HCT116 (cell line): ENCODE measurements at regions not wholly inside any gene's neighbourhood (a gene's known extent, or its start where the extent isn't known, plus 50 kb on each side); places are given as distances from the start of the nearest gene placed in this dataset.

Experiments used
- ATAC-seq: fragments of 200-7000 bp; cut with Tn5 transposase; 2 replicates; pipeline ENCODE4 v1.9.1; 2020; ENCODE audit warnings: mild to moderate bottlenecking, moderate library complexity
- BruUV-seq: library from RNA; stranded (reverse); fragments of 400-500 nt; replicated peaks from 2 replicates; lab custom pipeline; 2021; lab: Mats Ljungman, UMichigan
- CTCF ChIA-PET: fragments of 300-600 bp; sonication (Branson Sonifier 250); formaldehyde crosslinking; loops from one replicate; lab custom pipeline; 2021; ENCODE audit warnings: antibody characterized with exemption; lab: Charles Lee
- POLR2A ChIA-PET: fragments of 300-600, 350-600 bp; sonication (Branson Sonifier 250); formaldehyde crosslinking; loops from one replicate; lab custom pipeline; 2021; ENCODE audit warnings: antibody characterized with exemption; lab: Charles Lee
- RAD21 ChIA-PET, 2 experiments: fragments of 300-600 bp; sonication (Branson Sonifier 250); formaldehyde crosslinking; loops; one replicate each; lab custom pipeline; 2023; ENCODE audit warnings: low total read pairs in 2 of 2; ENCODE audit not compliant: uncharacterized antibody in 2 of 2, unreplicated experiment in 2 of 2, low non-redundant PET in 1 of 2; lab: Charles Lee
- DNase-seq: peaks from one replicate; pipeline ENCODE4 v3.0.0-alpha.2; 2010; ENCODE audit warnings: low read depth, low spot score
- H2AFZ ChIP-seq: fragments of 200-600 bp; shearing (Covaris generic), sonication (generic); 2 replicates; pipeline ENCODE4 v1.6.1; 2017; ENCODE audit warnings: low read depth, mixed run types, mixed read lengths, antibody characterized with exemption, low read length; ENCODE audit not compliant: poor library complexity, severe bottlenecking
- H3K27ac ChIP-seq: 2 replicates; pipeline ENCODE4 v1.5.1; 2012; ENCODE audit warnings: low read depth, low read length
- H3K27me3 ChIP-seq: fragments of 200-600 bp; sonication (generic); 2 replicates; pipeline ENCODE4 v1.6.1; 2016; ENCODE audit warnings: mixed run types, low read length, mixed read lengths; ENCODE audit not compliant: insufficient read depth
- H3K36me3 ChIP-seq, 2 experiments: fragments of 200-500 bp in 1 of 2; fragments of 200-600 bp in 1 of 2; sonication (Bioruptor generic) in 1 of 2; sonication (generic) in 1 of 2; 2 replicates each; pipeline versions ENCODE4 v1.5.1 to v1.6.1; 2014 to 2016; ENCODE audit warnings: low read length in 2 of 2, inconsistent platforms in 1 of 2, mixed read lengths in 1 of 2, mixed run types in 1 of 2; ENCODE audit not compliant: insufficient read depth in 2 of 2, control insufficient read depth in 1 of 2
- H3K4me1 ChIP-seq, 2 experiments: fragments of 200-600 bp in 1 of 2; sonication (generic) in 1 of 2; 2 replicates each; pipeline versions ENCODE4 v1.5.1 to v1.6.1; 2012 to 2017; ENCODE audit warnings: low read length in 2 of 2, inconsistent platforms in 1 of 2, mild to moderate bottlenecking in 1 of 2, mixed read lengths in 1 of 2, mixed run types in 1 of 2, moderate library complexity in 1 of 2; ENCODE audit not compliant: insufficient read depth in 2 of 2, control insufficient read depth in 1 of 2
- H3K4me2 ChIP-seq: fragments of 200-600 bp; sonication (generic); 2 replicates; pipeline ENCODE4 v1.6.1; 2017; ENCODE audit warnings: mixed run types, low read length, mixed read lengths
- H3K4me3 ChIP-seq, 2 experiments: fragments of 200-600 bp in 1 of 2; sonication (generic) in 1 of 2; replicated peaks in 1 of 2; 2 replicates each; pipeline ENCODE4 v1.5.1; 2011 to 2016; ENCODE audit warnings: low read length in 2 of 2, control low read depth in 1 of 2, low read depth in 1 of 2, mild to moderate bottlenecking in 1 of 2, mixed read lengths in 1 of 2, mixed run types in 1 of 2
- H3K79me2 ChIP-seq: fragments of 200-600 bp; sonication (generic); 2 replicates; pipeline ENCODE4 v1.6.1; 2017; ENCODE audit warnings: mild to moderate bottlenecking, mixed run types, low read length, moderate library complexity, mixed read lengths; ENCODE audit not compliant: insufficient read depth
- H3K9ac ChIP-seq: fragments of 200-600 bp; sonication (generic); 2 replicates; pipeline ENCODE4 v1.6.1; 2016; ENCODE audit warnings: low read length, mixed read lengths
- H3K9me2 ChIP-seq: fragments of 200-600 bp; sonication (generic), shearing (Covaris generic); 2 replicates; pipeline ENCODE4 v1.6.1; 2017; ENCODE audit warnings: mixed run types, mild to moderate bottlenecking, moderate library complexity; ENCODE audit not compliant: insufficient read depth
- H3K9me3 ChIP-seq, 2 experiments: fragments of 200-500 bp in 1 of 2; fragments of 200-600 bp in 1 of 2; sonication (Bioruptor generic) in 1 of 2; sonication (generic) in 1 of 2; 2 replicates each; pipeline ENCODE4 v1.6.1; 2014 to 2017; ENCODE audit warnings: low read length in 2 of 2, mixed read lengths in 2 of 2, inconsistent platforms in 1 of 2, low read depth in 1 of 2, mild to moderate bottlenecking in 1 of 2, mixed run types in 1 of 2, moderate library complexity in 1 of 2; ENCODE audit not compliant: control insufficient read depth in 1 of 2, insufficient read depth in 1 of 2
- H4K20me1 ChIP-seq: fragments of 200-600 bp; sonication (generic), shearing (Covaris generic); 2 replicates; pipeline ENCODE4 v1.6.1; 2017; ENCODE audit warnings: mixed run types, mild to moderate bottlenecking, moderate library complexity; ENCODE audit not compliant: insufficient read depth
- ATF3 ChIP-seq: IDR thresholded peaks from 2 replicates; pipeline ENCODE4 v1.6.1; 2012
- CBX3 ChIP-seq: IDR thresholded peaks from 2 replicates; pipeline ENCODE4 v1.6.1; 2012; ENCODE audit warnings: low read depth
- CTCF ChIP-seq, 3 experiments: fragments of 200-600 bp in 1 of 3; sonication (generic) in 1 of 3; IDR thresholded peaks in 2 of 3; conservative IDR thresholded peaks in 1 of 3; 2 replicates each; pipeline ENCODE4 v1.5.1; 2012 to 2017; ENCODE audit warnings: low read depth in 2 of 3, low read length in 2 of 3, antibody characterized with exemption in 1 of 3, borderline replicate concordance in 1 of 3, control low read depth in 1 of 3, mild to moderate bottlenecking in 1 of 3, mixed read lengths in 1 of 3, mixed run types in 1 of 3, moderate library complexity in 1 of 3; ENCODE audit not compliant: insufficient read depth in 1 of 3
- ELF1 ChIP-seq: IDR thresholded peaks from 2 replicates; pipeline ENCODE4 v1.6.1; 2012; ENCODE audit warnings: low read depth, borderline replicate concordance
- EZH2 ChIP-seq: fragments of 200-600 bp; sonication (generic); IDR thresholded peaks from 2 replicates; pipeline ENCODE4 v1.6.1; 2017; ENCODE audit warnings: antibody characterized with exemption, mixed run types
- EZH2phosphoT487 ChIP-seq: fragments of 200-600 bp; IDR thresholded peaks from 2 replicates; pipeline ENCODE4 v1.6.1; 2018; ENCODE audit warnings: antibody characterized with exemption, borderline replicate concordance
- JUND ChIP-seq: IDR thresholded peaks from 2 replicates; pipeline ENCODE4 v1.6.1; 2012
- MAX ChIP-seq: IDR thresholded peaks from 2 replicates; pipeline ENCODE4 v1.6.1; 2012
- POLR2A ChIP-seq: IDR thresholded peaks from 2 replicates; pipeline ENCODE4 v1.7.0; 2011; ENCODE audit warnings: borderline replicate concordance; ENCODE audit not compliant: insufficient read depth, insufficient read length; ENCODE audit errors: extremely low read depth
- POLR2AphosphoS5 ChIP-seq: IDR thresholded peaks from 2 replicates; pipeline ENCODE4 v1.6.1; 2011; ENCODE audit warnings: mild to moderate bottlenecking, low read depth, low read length, moderate library complexity
- RAD21 ChIP-seq: IDR thresholded peaks from 2 replicates; pipeline ENCODE4 v1.6.1; 2012; ENCODE audit warnings: low read depth, mild to moderate bottlenecking
- SP1 ChIP-seq: IDR thresholded peaks from 2 replicates; pipeline ENCODE4 v1.6.1; 2012; ENCODE audit warnings: low read depth
- SRF ChIP-seq: IDR thresholded peaks from 2 replicates; pipeline ENCODE4 v1.6.1; 2012; ENCODE audit warnings: low read depth
- TCF7L2 ChIP-seq: IDR thresholded peaks from 2 replicates; pipeline ENCODE4 v1.7.0; 2011; ENCODE audit warnings: borderline replicate concordance, inconsistent platforms; ENCODE audit not compliant: insufficient read depth, insufficient read length; ENCODE audit errors: extremely low read depth
- YY1 ChIP-seq: IDR thresholded peaks from 2 replicates; pipeline ENCODE4 v1.6.1; 2011; ENCODE audit warnings: low read length, low read depth, moderate library complexity, mild to moderate bottlenecking; ENCODE audit not compliant: insufficient replicate concordance; ENCODE audit errors: extremely low read depth
- ZFX ChIP-seq: fragments of 450-650 bp; IDR thresholded peaks from 2 replicates; pipeline ENCODE4 v1.6.1; 2017
- intact Hi-C: fragments of 100-400 bp; cut with micrococcal nuclease; formaldehyde crosslinking; loops from 2 replicates; pipeline ENCODE4 v1.10.0; 2022
- TF ChIP-seq, protein P1 (sequence below): IDR thresholded peaks from 2 replicates; pipeline ENCODE4 v1.6.1; 2012; ENCODE audit warnings: low read depth

DNA sequence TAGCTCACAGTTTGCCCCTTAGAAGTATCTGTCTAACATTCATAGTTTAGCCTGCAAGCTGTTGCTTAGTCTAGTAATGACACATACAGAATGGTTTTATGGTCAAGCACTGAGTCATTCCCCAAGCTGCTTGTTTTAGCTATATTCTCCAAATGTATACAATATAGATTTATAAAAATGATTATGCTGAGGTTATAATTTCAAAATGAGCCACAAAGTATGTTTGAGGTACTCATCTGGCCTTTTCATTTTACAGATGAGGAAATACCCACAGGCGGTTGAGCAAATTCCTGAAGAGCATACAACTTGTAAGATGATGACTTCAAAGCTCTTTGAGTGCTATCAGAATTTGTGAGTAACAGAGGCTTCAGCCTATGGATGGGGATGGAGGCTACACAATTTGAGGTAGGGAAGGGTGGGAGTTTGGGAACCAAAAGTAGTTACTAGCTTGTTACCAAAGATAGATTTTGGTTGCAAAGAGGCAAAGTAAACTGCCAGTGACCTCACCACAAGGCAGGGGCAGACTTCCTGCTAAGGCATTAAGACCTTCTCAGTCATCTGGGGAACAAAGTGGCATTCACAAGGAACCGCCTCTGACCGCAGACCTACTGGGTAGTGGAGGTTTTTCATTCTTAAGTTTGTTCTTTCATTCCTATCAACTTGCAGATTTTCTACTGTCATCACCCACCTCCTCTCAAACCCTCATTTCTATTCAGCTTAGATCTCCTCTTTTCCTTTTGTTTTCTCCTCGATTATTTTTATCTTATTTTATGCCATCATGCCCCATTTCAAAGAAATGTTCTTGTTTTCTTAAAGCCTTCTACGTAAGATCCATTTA lies 257.2 kb upstream of the NECTIN3 start (continued):
- no peak for TF ChIP-seq EZH2
- TF ChIP-seq CBX3, result peak; percentile 66; the same call in 1 of the 2 replicates
- peak; percentile 23; the same call in 1 of the 2 replicates for TF ChIP-seq MAX
- no peak for TF ChIP-seq ELF1
- peak; percentile 60 for TF ChIP-seq JUND

DNA sequence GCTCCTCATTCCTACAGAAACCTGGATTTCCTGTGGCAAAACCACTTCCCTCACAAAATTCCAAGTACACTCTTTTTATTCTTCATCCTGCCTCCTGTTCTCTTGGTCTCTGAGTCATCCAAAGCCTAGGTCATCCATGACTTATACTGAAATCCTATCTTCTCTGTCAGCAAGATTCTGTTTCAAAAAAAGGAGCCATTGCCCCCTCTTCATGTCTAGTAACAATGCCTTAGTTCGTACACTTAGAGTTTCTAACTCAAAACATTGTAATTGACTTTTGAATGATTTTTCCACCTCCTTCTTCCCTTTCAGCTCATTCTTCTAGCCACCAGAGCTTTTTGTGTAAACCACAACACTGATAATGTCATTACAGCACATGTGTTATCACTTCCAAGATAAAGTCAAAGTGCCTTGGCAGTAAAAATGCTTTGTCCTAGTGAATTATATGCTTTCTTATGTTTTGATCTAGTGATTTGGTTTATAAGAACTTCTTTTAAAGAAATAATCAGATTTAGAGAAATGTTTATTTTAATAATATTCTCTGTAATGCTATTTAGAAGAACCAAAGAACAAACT lies 256.5 kb upstream of the NECTIN3 start:
- Histone ChIP-seq H3K9me3 (no peaks in the 10 kb centered on the region), H3K9me2 (no peaks in the 10 kb centered on the region), H2AFZ (no peak overlapping the region), H3K27me3 (no peaks in the 10 kb centered on the region), H3K9ac (peak overlapping the region; percentile 54), H3K4me1 (peaks cover 47 to 53% of the 10 kb centered on the region in 2 experiments), H4K20me1 (no peaks in the 10 kb centered on the region), H3K4me3 (peak overlapping the region in 1 of 2 experiments; percentile 21; a peak in 3 of 4 replicates), H3K79me2 (no peaks in the 10 kb centered on the region), H3K4me2 (peak overlapping the region; percentile 68), H3K36me3 (peaks cover 0 to 10% of the 10 kb centered on the region in 2 experiments; a peak in 1 of 4 replicates), H3K27ac (peak overlapping the region; percentile 91)
- intact Hi-C loops, result loop anchor here (10.0 kb wide), 2 partner anchors 240 to 400 kb away; no protein-coding TSS in a partner anchor
- BruUV-seq, result TSS peak; percentile 93
- ChIA-PET POLR2A (no interaction called here), RAD21 (interaction anchor here in 1 of 2 experiments (0.7 kb wide), 1 partner anchor 264 kb away, joined by 3 read pairs; no protein-coding TSS in a partner anchor), CTCF (no interaction called here)
- ATAC-seq (peak; percentile 71), DNase-seq (peak; percentile 89)
- TF ChIP-seq POLR2A (no peak), POLR2AphosphoS5 (0 out of 2 replicates have a peak, but pooled peaks have one; percentile 16), SRF (peak; percentile 65), SP1 (peak; percentile 63), MAX (peak; percentile 37; the same call in 1 of the 2 replicates), TCF7L2 (no peak), EZH2phosphoT487 (no peak), CTCF (IDR thresholded peaks at IDR 0.05 in 2 of 3, conservative IDR thresholded peaks at IDR 0.05 in 1 of 3; ENCODE audit: borderline replicate concordance in 1 of 3, insufficient read depth in 1 of 3, low read depth in 2 of 3, low read length in 2 of 3) (no peak), YY1 (no peak), CBX3 (0 out of 2 replicates have a peak, but pooled peaks have one; percentile 39), EZH2 (no peak), ATF3 (no peak), RAD21 (no peak), ZFX (no peak)
- TF ChIP-seq, protein P1, sequence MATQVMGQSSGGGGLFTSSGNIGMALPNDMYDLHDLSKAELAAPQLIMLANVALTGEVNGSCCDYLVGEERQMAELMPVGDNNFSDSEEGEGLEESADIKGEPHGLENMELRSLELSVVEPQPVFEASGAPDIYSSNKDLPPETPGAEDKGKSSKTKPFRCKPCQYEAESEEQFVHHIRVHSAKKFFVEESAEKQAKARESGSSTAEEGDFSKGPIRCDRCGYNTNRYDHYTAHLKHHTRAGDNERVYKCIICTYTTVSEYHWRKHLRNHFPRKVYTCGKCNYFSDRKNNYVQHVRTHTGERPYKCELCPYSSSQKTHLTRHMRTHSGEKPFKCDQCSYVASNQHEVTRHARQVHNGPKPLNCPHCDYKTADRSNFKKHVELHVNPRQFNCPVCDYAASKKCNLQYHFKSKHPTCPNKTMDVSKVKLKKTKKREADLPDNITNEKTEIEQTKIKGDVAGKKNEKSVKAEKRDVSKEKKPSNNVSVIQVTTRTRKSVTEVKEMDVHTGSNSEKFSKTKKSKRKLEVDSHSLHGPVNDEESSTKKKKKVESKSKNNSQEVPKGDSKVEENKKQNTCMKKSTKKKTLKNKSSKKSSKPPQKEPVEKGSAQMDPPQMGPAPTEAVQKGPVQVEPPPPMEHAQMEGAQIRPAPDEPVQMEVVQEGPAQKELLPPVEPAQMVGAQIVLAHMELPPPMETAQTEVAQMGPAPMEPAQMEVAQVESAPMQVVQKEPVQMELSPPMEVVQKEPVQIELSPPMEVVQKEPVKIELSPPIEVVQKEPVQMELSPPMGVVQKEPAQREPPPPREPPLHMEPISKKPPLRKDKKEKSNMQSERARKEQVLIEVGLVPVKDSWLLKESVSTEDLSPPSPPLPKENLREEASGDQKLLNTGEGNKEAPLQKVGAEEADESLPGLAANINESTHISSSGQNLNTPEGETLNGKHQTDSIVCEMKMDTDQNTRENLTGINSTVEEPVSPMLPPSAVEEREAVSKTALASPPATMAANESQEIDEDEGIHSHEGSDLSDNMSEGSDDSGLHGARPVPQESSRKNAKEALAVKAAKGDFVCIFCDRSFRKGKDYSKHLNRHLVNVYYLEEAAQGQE, result no peak
